Neural crest cell (in vitro differentiated cells): ENCODE measurements at regions not wholly inside any gene's neighbourhood (a gene's known extent, or its start where the extent isn't known, plus 50 kb on each side); places are given as distances from the start of the nearest gene placed in this dataset.
"Not testable (repeated sequence)": the region's sequence is repeated elsewhere in the genome, so short reads cannot be mapped to it uniquely, and the experiment has no call there.

Source experiments
- DNase-seq: peaks from one replicate; pipeline ENCODE4 v3.0.0; 2021; ENCODE audit warnings: low read depth, mixed read lengths, low spot score
- H3K27ac Mint-ChIP-seq: one replicate; pipeline ENCODE4 v1.8.0; 2021; ENCODE audit warnings: mild to moderate bottlenecking, mixed read lengths; ENCODE audit not compliant: unreplicated experiment
- H3K27me3 Mint-ChIP-seq: 2 replicates; pipeline ENCODE4 v1.8.0; 2021; ENCODE audit warnings: low read depth, mild to moderate bottlenecking, mixed read lengths
- H3K36me3 Mint-ChIP-seq: 2 replicates; pipeline ENCODE4 v1.8.0; 2021; ENCODE audit warnings: low read depth, mild to moderate bottlenecking, mixed read lengths
- H3K4me1 Mint-ChIP-seq: 2 replicates; pipeline ENCODE4 v1.8.0; 2021; ENCODE audit warnings: mixed read lengths
- H3K4me3 Mint-ChIP-seq: one replicate; pipeline ENCODE4 v1.8.0; 2021; ENCODE audit warnings: mild to moderate bottlenecking, mixed read lengths
- H3K9me3 Mint-ChIP-seq: 2 replicates; pipeline ENCODE4 v1.8.0; 2021; ENCODE audit warnings: mixed read lengths
- CTCF ChIP-seq: fragments of 200-600 bp; sonication (generic); conservative IDR thresholded peaks from 2 replicates; pipeline ENCODE4 v1.5.0; 2021; ENCODE audit warnings: antibody characterized with exemption, mild to moderate bottlenecking

GRCh38 chr18:60910534-60910933, 422.7 kb upstream of the CDH20 start:
- TF ChIP-seq CTCF = no peak
- H3K4me3 Mint-ChIP-seq = no peak overlapping the region
- no peak overlapping the region for H3K27ac Mint-ChIP-seq
- no peaks in the 10 kb centered on the region for H3K4me1 Mint-ChIP-seq
- H3K9me3 Mint-ChIP-seq = no peaks in the 10 kb centered on the region
- H3K36me3 Mint-ChIP-seq = no peaks in the 10 kb centered on the region
- DNase-seq = no peak
- no peaks in the 10 kb centered on the region for H3K27me3 Mint-ChIP-seq

DNA sequence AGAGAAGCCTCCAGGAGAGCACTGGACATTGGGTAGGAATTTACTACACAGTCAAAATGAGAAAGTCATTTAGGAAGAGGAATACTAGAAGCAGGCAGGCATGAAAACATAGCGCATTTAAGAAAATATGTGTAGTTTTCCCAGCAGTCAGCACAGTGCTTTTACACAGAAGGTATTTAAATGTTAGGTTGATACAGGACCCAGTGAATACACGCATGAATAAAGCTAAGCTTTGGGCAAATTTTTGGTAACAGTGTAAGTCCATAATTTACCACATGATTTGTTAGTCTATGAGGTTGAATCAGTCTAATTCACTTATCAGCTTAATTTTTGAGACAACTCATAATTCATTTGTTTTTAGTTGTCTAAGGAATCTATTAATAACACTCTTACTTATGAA, 421.7 kb upstream of the CDH20 start:
- Mint-ChIP-seq H3K27me3 (no peaks in the 10 kb centered on the region), H3K4me3 (no peak overlapping the region), H3K27ac (no peak overlapping the region), H3K9me3 (no peaks in the 10 kb centered on the region), H3K4me1 (no peaks in the 10 kb centered on the region), H3K36me3 (no peaks in the 10 kb centered on the region)
- DNase-seq = no peak
- no peak for TF ChIP-seq CTCF

- DNase-seq = no peak
- H3K27ac Mint-ChIP-seq = no peak overlapping the region
- TF ChIP-seq CTCF = no peak
- no peak overlapping the region for H3K4me3 Mint-ChIP-seq
- H3K27me3 Mint-ChIP-seq = no peaks in the 10 kb centered on the region
- H3K9me3 Mint-ChIP-seq = no peaks in the 10 kb centered on the region
- no peaks in the 10 kb centered on the region for H3K36me3 Mint-ChIP-seq
- H3K4me1 Mint-ChIP-seq = no peaks in the 10 kb centered on the region
Measured at GRCh38 chr18:60915160-60915559, 418.1 kb upstream of the CDH20 start.

- H3K4me1 Mint-ChIP-seq, H3K27ac Mint-ChIP-seq, H3K36me3 Mint-ChIP-seq: not testable (repeated sequence)
Measured at GRCh38 chr18:60918862-60919261, 414.4 kb upstream of the CDH20 start.

DNA sequence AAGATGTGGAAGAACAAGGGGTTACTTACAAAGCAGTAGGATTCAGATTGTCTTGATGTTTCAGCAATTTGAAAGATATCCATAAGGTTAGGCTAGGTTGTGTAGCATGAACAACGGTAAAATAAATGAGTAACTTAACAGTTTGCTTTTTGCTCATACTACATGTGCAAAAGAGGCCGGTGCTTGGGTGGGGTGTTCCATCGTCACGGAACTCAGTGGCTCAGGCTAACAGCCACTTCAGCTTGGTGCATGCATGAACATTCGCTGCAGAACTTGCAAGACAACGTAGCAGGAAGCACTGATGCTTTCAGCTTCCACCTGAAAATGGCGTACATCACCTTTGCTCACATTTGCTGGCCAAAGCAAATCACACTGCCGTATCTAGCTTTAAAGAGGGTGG, 407.3 kb upstream of the CDH20 start:
- H3K9me3 Mint-ChIP-seq = peaks cover 4% of the 10 kb centered on the region
- H3K36me3 Mint-ChIP-seq = no peaks in the 10 kb centered on the region
- no peak overlapping the region for H3K27ac Mint-ChIP-seq
- no peak overlapping the region for H3K4me3 Mint-ChIP-seq
- DNase-seq = no peak
- no peak for TF ChIP-seq CTCF
- peaks cover 3% of the 10 kb centered on the region for H3K27me3 Mint-ChIP-seq
- H3K4me1 Mint-ChIP-seq = no peaks in the 10 kb centered on the region

More at GRCh38 chr18:60918862-60919261, 414.4 kb upstream of the CDH20 start:
- not testable (repeated sequence) for DNase-seq, H3K4me3 Mint-ChIP-seq, H3K27me3 Mint-ChIP-seq, H3K9me3 Mint-ChIP-seq

DNA sequence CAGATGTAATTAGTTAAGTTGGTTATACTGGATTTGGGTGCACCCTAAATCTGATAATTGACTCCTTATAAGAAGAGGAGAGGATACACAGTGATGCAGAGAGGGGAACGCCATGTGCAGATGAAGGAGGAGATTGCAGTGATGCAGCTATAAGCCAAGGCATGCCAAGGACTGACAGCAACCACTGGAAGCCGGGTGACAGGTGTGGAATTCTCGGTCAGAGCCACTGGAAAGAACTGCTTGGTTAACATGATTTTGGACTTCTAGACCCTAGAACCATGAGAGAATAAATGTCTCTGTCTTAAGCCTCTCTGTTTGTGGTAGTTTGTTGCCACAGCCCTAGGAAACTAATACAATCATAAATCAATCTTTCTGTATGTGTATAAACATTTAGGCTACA, 403.3 kb upstream of the CDH20 start:
- H3K27me3 Mint-ChIP-seq = peaks cover 3% of the 10 kb centered on the region
- H3K4me1 Mint-ChIP-seq = no peaks in the 10 kb centered on the region
- no peak overlapping the region for H3K27ac Mint-ChIP-seq
- no peak for TF ChIP-seq CTCF
- DNase-seq = no peak
- H3K9me3 Mint-ChIP-seq = peaks cover 4% of the 10 kb centered on the region
- no peaks in the 10 kb centered on the region for H3K36me3 Mint-ChIP-seq
- H3K4me3 Mint-ChIP-seq = no peak overlapping the region
